Adrenal gland (tissue), 9 donors: ENCODE measurements at regions not wholly inside any gene's neighbourhood (a gene's known extent, or its start where the extent isn't known, plus 50 kb on each side); places are given as distances from the start of the nearest gene placed in this dataset.

ENCODE experiments used
- DNase-seq, 7 donors: peaks; one replicate each; pipeline ENCODE4 v3.0.0-alpha.2; 2019 to 2020
- H3K27ac ChIP-seq, 5 donors: fragments of 200-600 bp; sonication (generic) in 4 of 5; 1 replicate in 3 of 5; 2 replicates in 2 of 5; pipeline versions ENCODE4 v1.5.1 to v1.8.0; 2016 to 2020; ENCODE audit warnings: mild to moderate bottlenecking in 1 of 5
- H3K27me3 ChIP-seq: fragments of 200-600 bp; 2 replicates; pipeline ENCODE4 v1.8.0; 2021
- H3K36me3 ChIP-seq, 2 donors: fragments of 200-600 bp; replicated peaks in 1 of 2; 1 replicate in 1 of 2; 2 replicates in 1 of 2; pipeline versions ENCODE4 v1.5.1 to v1.8.0; 2018 to 2022
- H3K4me1 ChIP-seq, 2 donors: fragments of 200-600 bp; replicated peaks in 1 of 2; 1 replicate in 1 of 2; 2 replicates in 1 of 2; pipeline versions ENCODE4 v1.5.1 to v1.8.0; 2018 to 2021
- H3K4me3 ChIP-seq, 4 donors: fragments of 200-600 bp; sonication (generic) in 3 of 4; one replicate each; pipeline ENCODE4 v1.5.1; 2016 to 2018
- H3K9me3 ChIP-seq, 3 donors: fragments of 200-600 bp; sonication (generic) in 1 of 3; replicated peaks in 1 of 3; 1 replicate in 2 of 3; 2 replicates in 1 of 3; pipeline versions ENCODE4 v1.5.1 to v1.8.0; 2016 to 2021
- CTCF ChIP-seq, 6 experiments: fragments of 450-650 bp in 4 of 6; fragments of 200-600 bp in 2 of 6; sonication (generic) in 1 of 6; IDR thresholded peaks; 1 replicate in 5 of 6; 2 replicates in 1 of 6; pipeline versions ENCODE4 v1.5.1 to v1.8.0; 2016 to 2021; ENCODE audit warnings: antibody characterized with exemption in 6 of 6, mild to moderate bottlenecking in 2 of 6, moderate library complexity in 1 of 6
- POLR2A ChIP-seq, 2 donors: fragments of 450-650 bp; IDR thresholded peaks; one replicate each; pipeline ENCODE4 v1.6.1; 2017; ENCODE audit warnings: antibody characterized with exemption in 2 of 2, mild to moderate bottlenecking in 2 of 2, moderate library complexity in 1 of 2
- WGBS, 4 donors: extraction: QIAGEN DNeasy Blood & Tissue Kit in 2 of 4; methylation state at CpG; one replicate each; pipeline versions ENCODE4 v1.1.5 to v1.1.7; 2013 to 2017; 5-methylcytosine and 5-hydroxymethylcytosine counted together
- intact Hi-C, 2 donors: fragments of 100-400 bp; cut with DNase I; formaldehyde crosslinking; loops; one replicate each; pipeline versions ENCODE4 v1.14.1 to v1.15.0; 2022 to 2023
- donor health status: healthy with polysubstance abuse.
- donor health status: Bipolar disorder and iron deficiency.
- donor health status: DM: yes; HTN: yes; CAD: no.
- donor health status: DM: no; HTN: no; CAD: no.
- donor health status: DM: no; HTN: no; CAD: no.

DNA sequence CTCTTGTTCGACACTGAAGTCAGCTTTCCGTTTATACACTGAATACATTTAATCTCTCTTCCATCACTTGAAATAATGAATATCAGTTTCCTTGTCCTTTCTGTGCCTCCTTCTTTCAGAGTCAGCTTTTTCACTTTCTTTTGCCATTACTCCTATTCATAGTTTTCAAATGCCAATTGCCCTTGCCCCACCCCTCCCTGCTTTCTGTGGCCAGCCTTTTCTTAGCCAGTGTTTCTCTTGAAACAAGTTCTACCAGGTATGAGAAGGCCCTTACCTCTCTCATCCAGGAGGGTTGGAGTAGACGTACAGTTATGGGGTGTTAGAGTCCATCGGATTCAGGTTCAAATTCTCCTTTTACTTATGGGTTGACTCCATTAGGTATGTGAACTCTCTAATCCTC is 574.7 kb upstream of the SEMA6A start:
- Histone ChIP-seq H3K9me3 (no peaks in the 10 kb centered on the region), H3K36me3 (no peaks in the 10 kb centered on the region)

GRCh38 chr5:117144086-117144485 is 569.5 kb upstream of the SEMA6A start:
- H3K27me3 ChIP-seq, result no peaks in the 10 kb centered on the region
- no peak overlapping the region for H3K4me3 ChIP-seq
- no peaks in the 10 kb centered on the region for H3K36me3 ChIP-seq
- intact Hi-C loops, result no loop called here
- no peak overlapping the region for H3K27ac ChIP-seq
- DNase-seq, result no peak
- TF ChIP-seq POLR2A (IDR thresholded peaks at IDR 0.05) (no peak), CTCF (IDR thresholded peaks at IDR 0.05) (no peak)
- H3K4me1 ChIP-seq, result no peaks in the 10 kb centered on the region
- no peaks in the 10 kb centered on the region for H3K9me3 ChIP-seq

More for the DNA sequence above, 574.7 kb upstream of the SEMA6A start:
- no peak for DNase-seq
- H3K27me3 ChIP-seq, result no peaks in the 10 kb centered on the region
- H3K4me3 ChIP-seq, result no peak overlapping the region
- H3K27ac ChIP-seq, result no peak overlapping the region
- intact Hi-C loops, result no loop called here
- 83 to 88% (median 85%) methylated on average over 4 of the region's 4 CpGs for WGBS, 4 donors
- TF ChIP-seq POLR2A (IDR thresholded peaks at IDR 0.05), result no peak
- TF ChIP-seq CTCF (IDR thresholded peaks at IDR 0.05), result no peak
- H3K4me1 ChIP-seq, result no peaks in the 10 kb centered on the region

- TF ChIP-seq POLR2A (IDR thresholded peaks at IDR 0.05), result no peak
- TF ChIP-seq CTCF (IDR thresholded peaks at IDR 0.05), result no peak
- no peak overlapping the region for H3K27ac ChIP-seq
- intact Hi-C loops, result no loop called here
- H3K36me3 ChIP-seq, result no peaks in the 10 kb centered on the region
- DNase-seq, result no peak
- no peaks in the 10 kb centered on the region for H3K27me3 ChIP-seq
- H3K4me3 ChIP-seq, result no peak overlapping the region
- H3K9me3 ChIP-seq, result no peaks in the 10 kb centered on the region
- H3K4me1 ChIP-seq, result no peaks in the 10 kb centered on the region
These were observed 568.8 kb upstream of the SEMA6A start for GRCh38 chr5:117143406-117143805.

DNA sequence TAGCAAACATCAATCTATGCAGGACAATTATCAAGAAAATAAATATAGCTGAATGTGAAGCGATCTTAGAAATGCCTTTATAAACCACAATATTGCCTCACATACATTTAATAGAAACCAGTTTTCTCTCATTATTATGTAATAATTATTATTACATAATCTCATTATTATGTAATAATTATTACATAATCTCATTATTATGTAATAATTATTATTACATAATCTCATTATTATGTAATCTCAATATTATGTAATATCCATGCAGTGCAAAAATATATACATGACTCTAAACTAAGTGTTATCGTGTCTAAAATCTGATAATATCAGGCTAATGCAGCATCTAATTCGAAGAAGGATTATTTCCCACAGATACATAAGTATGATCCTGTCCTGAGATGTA is 563.9 kb upstream of the SEMA6A start:
- Histone ChIP-seq H3K9me3 (no peaks in the 10 kb centered on the region), H3K4me1 (no peaks in the 10 kb centered on the region), H3K27ac (no peak overlapping the region), H3K36me3 (no peaks in the 10 kb centered on the region), H3K4me3 (no peak overlapping the region), H3K27me3 (no peaks in the 10 kb centered on the region)
- TF ChIP-seq POLR2A (IDR thresholded peaks at IDR 0.05), result no peak
- no peak for TF ChIP-seq CTCF (IDR thresholded peaks at IDR 0.05)
- WGBS, 4 donors, result 89 to 94% (median 92%) methylated on average over 3 of the region's 3 CpGs
- no peak for DNase-seq
- intact Hi-C loops, result no loop called here
